Coronary artery (tissue), 2 donors: ENCODE measurements at regions not wholly inside any gene's neighbourhood (a gene's known extent, or its start where the extent isn't known, plus 50 kb on each side); places are given as distances from the start of the nearest gene placed in this dataset.

Experiments used
- DNase-seq: peaks from one replicate; pipeline ENCODE4 v3.0.0-alpha.2; 2017; ENCODE audit warnings: low spot score
- H3K27ac ChIP-seq, 2 donors: fragments of 200-600 bp; sonication (generic); one replicate each; pipeline ENCODE4 v1.5.1; 2016 to 2019
- H3K4me3 ChIP-seq: fragments of 200-600 bp; sonication (generic); 2 replicates; pipeline ENCODE4 v1.5.1; 2016; ENCODE audit warnings: mild to moderate bottlenecking, moderate library complexity
- CTCF ChIP-seq: fragments of 200-600 bp; sonication (generic); IDR thresholded peaks from one replicate; pipeline ENCODE4 v1.5.1; 2019; ENCODE audit warnings: antibody characterized with exemption

DNA sequence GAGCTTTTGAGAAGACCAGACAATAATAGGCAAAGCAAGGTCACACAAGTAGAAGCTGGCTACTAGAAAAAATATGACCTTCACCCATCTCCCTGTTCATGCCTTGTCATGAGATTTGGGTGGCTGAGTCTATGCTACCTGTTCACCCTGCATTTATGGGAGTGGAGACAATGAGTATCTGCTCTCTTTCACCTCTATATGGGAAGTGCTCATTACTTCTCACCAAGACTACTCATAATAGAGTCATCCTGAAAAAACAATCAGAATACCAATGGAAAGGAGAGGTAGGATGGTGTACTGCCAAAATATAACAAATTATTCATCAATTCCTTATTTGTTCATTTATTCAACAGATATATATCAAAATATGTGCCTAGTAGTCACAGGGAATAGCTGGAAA, 921.8 kb upstream of the INTU start:
- TF ChIP-seq CTCF: no peak
- H3K27ac ChIP-seq: no peak overlapping the region
- DNase-seq: no peak
- no peak overlapping the region for H3K4me3 ChIP-seq

DNA sequence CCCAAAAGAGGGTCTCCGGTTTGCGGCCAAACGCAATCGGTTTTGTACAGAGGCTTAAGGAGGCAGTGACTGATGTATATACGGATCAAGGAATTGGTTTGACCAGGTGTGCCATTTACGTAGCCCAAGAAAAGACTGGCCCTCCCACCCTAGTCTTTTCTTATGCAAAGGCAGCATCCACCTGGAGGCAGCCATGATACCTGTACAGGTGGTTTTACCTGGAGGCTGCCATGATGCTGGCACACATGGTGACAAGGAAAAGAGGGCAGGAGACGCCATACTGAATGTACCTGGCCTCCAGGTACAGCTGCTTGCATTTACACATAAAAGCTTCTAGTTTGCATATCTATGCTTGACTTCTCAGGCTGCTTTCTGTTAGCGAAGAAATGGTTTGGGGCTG, 917.7 kb upstream of the INTU start:
- DNase-seq: no peak
- Histone ChIP-seq H3K27ac (no peak overlapping the region), H3K4me3 (no peak overlapping the region)
- TF ChIP-seq CTCF: no peak

GRCh38 chr4:126715681-126716080, 917.1 kb upstream of the INTU start:
- TF ChIP-seq CTCF: no peak
- DNase-seq: no peak
- H3K27ac ChIP-seq: no peak overlapping the region
- H3K4me3 ChIP-seq: no peak overlapping the region

DNA sequence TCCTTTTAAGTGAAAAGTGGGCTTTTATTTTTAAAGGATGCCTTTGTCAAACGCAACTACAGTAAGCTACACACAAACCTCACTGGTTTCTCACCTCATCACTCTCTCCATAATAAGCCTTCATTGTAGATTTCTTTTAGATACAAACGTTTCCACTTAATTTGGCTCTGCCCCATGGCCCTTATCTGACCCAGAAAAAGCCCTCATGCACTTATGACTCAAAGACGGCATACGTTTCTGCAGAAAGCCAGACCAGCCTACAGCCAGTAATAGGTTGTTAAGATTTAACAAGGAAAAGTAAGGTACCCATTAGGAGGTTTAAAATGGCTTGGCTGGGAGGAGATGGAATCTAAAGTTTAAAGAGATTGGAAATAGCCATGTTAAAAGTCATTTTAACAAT, 914.6 kb upstream of the INTU start:
- Histone ChIP-seq H3K27ac (no peak overlapping the region), H3K4me3 (no peak overlapping the region)
- DNase-seq: no peak
- no peak for TF ChIP-seq CTCF

GRCh38 chr4:126719852-126720251, 912.9 kb upstream of the INTU start:
- no peak for DNase-seq
- TF ChIP-seq CTCF: no peak
- Histone ChIP-seq H3K4me3 (no peak overlapping the region), H3K27ac (no peak overlapping the region)

GRCh38 chr4:126725906-126726305, 906.9 kb upstream of the INTU start:
- no peak for DNase-seq
- Histone ChIP-seq H3K27ac (no peak overlapping the region), H3K4me3 (no peak overlapping the region)
- TF ChIP-seq CTCF: no peak

DNA sequence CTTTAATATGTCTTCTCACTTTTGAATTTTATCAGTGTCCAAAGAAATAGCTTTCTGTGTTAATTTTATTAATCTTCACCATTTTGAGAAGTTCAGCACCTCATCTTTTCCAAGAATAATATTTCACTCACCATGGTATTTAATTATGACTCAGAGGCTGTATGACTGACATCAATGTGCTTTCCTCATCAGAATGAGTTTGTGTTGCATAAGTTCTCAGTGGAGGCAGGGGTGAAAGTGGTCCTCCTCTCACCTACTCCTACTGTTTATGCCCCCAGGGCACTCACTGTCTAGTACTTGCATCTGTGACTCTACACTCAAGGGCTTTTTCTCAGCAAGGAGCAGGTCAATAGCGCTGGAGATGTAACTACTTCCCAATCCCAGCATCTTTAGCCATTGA, 905.3 kb upstream of the INTU start:
- no peak for TF ChIP-seq CTCF
- no peak overlapping the region for H3K4me3 ChIP-seq
- H3K27ac ChIP-seq: no peak overlapping the region
- no peak for DNase-seq
